Gastrocnemius medialis (tissue), 4 donors: ENCODE measurements at regions not wholly inside any gene's neighbourhood (a gene's known extent, or its start where the extent isn't known, plus 50 kb on each side); places are given as distances from the start of the nearest gene placed in this dataset.

Experiments used
- ATAC-seq, 2 donors: fragments of 150-250 bp; one replicate each; pipeline ENCODE4 v1.9.1; 2016
- DNase-seq, 2 donors: peaks; one replicate each; pipeline ENCODE4 v3.0.0-alpha.2; 2019
- H3K27ac ChIP-seq, 4 donors: fragments of 200-600 bp; sonication (generic); 1 replicate in 1 of 4; 2 replicates in 3 of 4; pipeline ENCODE4 v1.5.1; 2016 to 2018; ENCODE audit warnings: mild to moderate bottlenecking in 2 of 4, moderate library complexity in 1 of 4
- H3K27me3 ChIP-seq, 3 donors: fragments of 200-600 bp; sonication (generic) in 2 of 3; 1 replicate in 1 of 3; 2 replicates in 2 of 3; pipeline versions ENCODE4 v1.5.1 to v1.6.0; 2016 to 2019; ENCODE audit warnings: mild to moderate bottlenecking in 1 of 3, moderate library complexity in 1 of 3
- H3K36me3 ChIP-seq, 2 donors: fragments of 200-600 bp; sonication (generic) in 1 of 2; one replicate each; pipeline ENCODE4 v1.5.1; 2017 to 2018
- H3K4me1 ChIP-seq, 2 donors: fragments of 200-600 bp; sonication (generic) in 1 of 2; one replicate each; pipeline ENCODE4 v1.5.1; 2016 to 2017; ENCODE audit warnings: mild to moderate bottlenecking in 2 of 2
- H3K4me3 ChIP-seq, 4 donors: fragments of 200-600 bp; sonication (generic) in 3 of 4; 1 replicate in 1 of 4; 2 replicates in 3 of 4; pipeline ENCODE4 v1.5.1; 2016 to 2019; ENCODE audit warnings: mild to moderate bottlenecking in 2 of 4
- H3K9me3 ChIP-seq, 3 donors: fragments of 200-600 bp; sonication (generic) in 2 of 3; 1 replicate in 1 of 3; 2 replicates in 2 of 3; pipeline ENCODE4 v1.5.1; 2016 to 2019
- POLR2A ChIP-seq, 2 donors: fragments of 450-650 bp; IDR thresholded peaks; one replicate each; pipeline ENCODE4 v1.6.1; 2017; ENCODE audit warnings: antibody characterized with exemption in 2 of 2, mild to moderate bottlenecking in 2 of 2, moderate library complexity in 2 of 2
- in situ Hi-C, 4 donors: fragments of 200-750 bp; cut with MboI; loops; one replicate each; pipeline versions ENCODE4 v1.15.0 to v1.8.0; 2017; ENCODE audit warnings: low sequenced_read_pairs in 4 of 4
- intact Hi-C: fragments of 100-400 bp; cut with DNase I; formaldehyde crosslinking; loops from one replicate; pipeline ENCODE4 v1.15.1; 2023; ENCODE audit warnings: low total_unique reads
- TF ChIP-seq, protein P1 (sequence below), 5 experiments: fragments of 450-650 bp in 3 of 5; fragments of 200-600 bp in 2 of 5; sonication (generic) in 2 of 5; IDR thresholded peaks in 4 of 5; conservative IDR thresholded peaks in 1 of 5; 1 replicate in 4 of 5; 2 replicates in 1 of 5; pipeline ENCODE4 v1.5.1; 2016 to 2019; ENCODE audit warnings: antibody characterized with exemption in 5 of 5, mild to moderate bottlenecking in 3 of 5, moderate library complexity in 3 of 5

DNA sequence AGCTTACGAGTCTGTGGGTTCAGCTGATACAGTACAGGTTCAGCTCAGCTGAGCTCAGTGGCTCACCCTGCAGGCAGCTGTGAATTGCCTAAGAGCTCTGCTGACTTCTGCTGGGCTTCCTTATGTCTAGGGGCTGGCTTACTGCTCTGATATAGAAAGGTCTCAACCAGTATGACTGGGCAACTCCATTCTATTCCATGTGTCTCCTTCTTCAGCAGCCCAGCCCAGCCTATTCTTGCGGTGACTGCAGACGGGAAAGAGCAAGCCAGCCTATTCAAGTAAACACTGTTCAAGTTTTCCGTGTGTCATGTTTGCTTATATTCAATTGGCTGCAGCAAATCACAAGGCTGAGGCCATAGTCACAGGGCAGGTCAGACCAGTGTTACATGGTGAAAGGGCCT, 615.4 kb upstream of the ZFP42 start:
- H3K27ac ChIP-seq, result no peak overlapping the region
- DNase-seq, result no peak
- no peak for TF ChIP-seq POLR2A (IDR thresholded peaks at IDR 0.05)
- TF ChIP-seq, protein P1, sequence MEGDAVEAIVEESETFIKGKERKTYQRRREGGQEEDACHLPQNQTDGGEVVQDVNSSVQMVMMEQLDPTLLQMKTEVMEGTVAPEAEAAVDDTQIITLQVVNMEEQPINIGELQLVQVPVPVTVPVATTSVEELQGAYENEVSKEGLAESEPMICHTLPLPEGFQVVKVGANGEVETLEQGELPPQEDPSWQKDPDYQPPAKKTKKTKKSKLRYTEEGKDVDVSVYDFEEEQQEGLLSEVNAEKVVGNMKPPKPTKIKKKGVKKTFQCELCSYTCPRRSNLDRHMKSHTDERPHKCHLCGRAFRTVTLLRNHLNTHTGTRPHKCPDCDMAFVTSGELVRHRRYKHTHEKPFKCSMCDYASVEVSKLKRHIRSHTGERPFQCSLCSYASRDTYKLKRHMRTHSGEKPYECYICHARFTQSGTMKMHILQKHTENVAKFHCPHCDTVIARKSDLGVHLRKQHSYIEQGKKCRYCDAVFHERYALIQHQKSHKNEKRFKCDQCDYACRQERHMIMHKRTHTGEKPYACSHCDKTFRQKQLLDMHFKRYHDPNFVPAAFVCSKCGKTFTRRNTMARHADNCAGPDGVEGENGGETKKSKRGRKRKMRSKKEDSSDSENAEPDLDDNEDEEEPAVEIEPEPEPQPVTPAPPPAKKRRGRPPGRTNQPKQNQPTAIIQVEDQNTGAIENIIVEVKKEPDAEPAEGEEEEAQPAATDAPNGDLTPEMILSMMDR (IDR thresholded peaks at IDR 0.05 in 4 of 5, conservative IDR thresholded peaks at IDR 0.05 in 1 of 5), result no peak
- no peak overlapping the region for H3K4me3 ChIP-seq
- H3K9me3 ChIP-seq, result no peaks in the 10 kb centered on the region
- H3K4me1 ChIP-seq, result no peaks in the 10 kb centered on the region
- H3K36me3 ChIP-seq, result no peaks in the 10 kb centered on the region
- H3K27me3 ChIP-seq, result no peaks in the 10 kb centered on the region
- intact Hi-C loops, result no loop called here
- ATAC-seq, result no peak
- in situ Hi-C loops, result no loop called here

DNA sequence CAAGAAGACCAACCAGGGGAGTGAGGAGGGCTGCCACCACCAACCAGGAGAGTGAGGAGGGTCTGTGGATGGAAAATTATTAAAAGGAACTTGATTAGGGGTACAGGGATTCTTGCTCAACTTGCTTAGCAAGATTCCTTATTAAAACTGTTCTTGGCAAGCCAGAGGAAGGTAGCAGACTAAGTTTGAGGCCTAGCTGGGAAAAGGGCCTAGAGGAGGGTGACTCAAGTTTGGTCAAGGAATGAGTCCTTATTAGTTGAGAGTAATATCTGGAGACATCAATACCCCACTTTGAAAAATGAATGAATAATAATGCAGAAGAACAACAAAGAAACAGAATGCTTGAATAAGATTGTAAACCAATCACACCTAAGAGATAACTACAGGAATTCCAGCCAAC, 612.4 kb upstream of the ZFP42 start:
- TF ChIP-seq, protein P1 (IDR thresholded peaks at IDR 0.05 in 4 of 5, conservative IDR thresholded peaks at IDR 0.05 in 1 of 5), result no peak
- no peak for TF ChIP-seq POLR2A (IDR thresholded peaks at IDR 0.05)
- H3K27ac ChIP-seq, result no peak overlapping the region
- no peaks in the 10 kb centered on the region for H3K9me3 ChIP-seq
- intact Hi-C loops (no loop called here), in situ Hi-C loops (no loop called here)
- no peaks in the 10 kb centered on the region for H3K27me3 ChIP-seq
- DNase-seq (no peak), ATAC-seq (no peak)
- no peaks in the 10 kb centered on the region for H3K4me1 ChIP-seq
- H3K4me3 ChIP-seq, result no peak overlapping the region
- no peaks in the 10 kb centered on the region for H3K36me3 ChIP-seq

DNA sequence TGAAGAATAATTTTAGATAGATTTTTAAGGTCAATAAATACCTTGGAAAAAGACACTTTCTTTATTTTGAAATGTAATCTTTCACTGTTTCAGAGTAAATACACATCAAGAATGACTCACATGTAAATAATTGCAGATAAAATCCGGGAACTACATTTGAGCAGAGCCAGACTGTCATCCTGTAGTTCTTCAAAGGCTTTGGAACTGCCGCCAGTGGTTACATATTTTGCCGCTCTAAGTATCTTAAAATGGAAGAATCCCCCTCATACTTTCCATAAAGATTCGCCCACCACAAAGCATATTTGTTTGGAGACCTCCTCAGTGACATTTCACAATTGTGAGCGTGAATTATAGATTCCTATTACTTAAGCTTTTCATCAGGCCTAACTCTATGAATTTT, 607.8 kb upstream of the ZFP42 start:
- DNase-seq, result no peak
- H3K4me1 ChIP-seq, result no peaks in the 10 kb centered on the region
- H3K4me3 ChIP-seq, result no peak overlapping the region
- ATAC-seq, result no peak
- no peak overlapping the region for H3K27ac ChIP-seq
- in situ Hi-C loops, result no loop called here
- no peaks in the 10 kb centered on the region for H3K36me3 ChIP-seq
- no peaks in the 10 kb centered on the region for H3K9me3 ChIP-seq
- no peak for TF ChIP-seq POLR2A (IDR thresholded peaks at IDR 0.05)
- TF ChIP-seq, protein P1 (IDR thresholded peaks at IDR 0.05 in 4 of 5, conservative IDR thresholded peaks at IDR 0.05 in 1 of 5), result no peak
- H3K27me3 ChIP-seq, result no peaks in the 10 kb centered on the region
- intact Hi-C loops, result no loop called here

DNA sequence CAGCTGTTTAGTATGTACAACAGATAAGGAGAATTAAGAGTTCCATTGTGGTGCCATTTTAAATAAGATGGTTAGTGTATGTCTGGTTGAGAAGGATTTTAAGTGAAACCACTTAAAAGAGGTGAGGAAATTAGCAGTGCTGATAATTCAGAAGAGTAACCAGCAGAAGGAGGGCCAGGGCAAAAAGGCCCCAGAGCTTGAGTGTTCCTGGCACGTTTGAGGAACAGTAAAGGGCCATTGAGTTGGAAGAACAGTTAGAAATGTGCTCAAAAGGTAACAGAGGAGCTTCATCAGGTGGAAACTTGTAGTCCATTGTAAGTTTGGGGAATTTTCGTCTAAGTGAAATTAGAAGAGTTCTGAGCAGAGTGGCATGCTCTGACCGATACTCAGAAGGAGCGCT, 606.2 kb upstream of the ZFP42 start:
- TF ChIP-seq, protein P1 (IDR thresholded peaks at IDR 0.05 in 4 of 5, conservative IDR thresholded peaks at IDR 0.05 in 1 of 5), result no peak
- TF ChIP-seq POLR2A (IDR thresholded peaks at IDR 0.05), result no peak
- Histone ChIP-seq H3K36me3 (no peaks in the 10 kb centered on the region), H3K4me3 (no peak overlapping the region), H3K27ac (no peak overlapping the region), H3K4me1 (no peaks in the 10 kb centered on the region), H3K27me3 (no peaks in the 10 kb centered on the region), H3K9me3 (no peaks in the 10 kb centered on the region)
- no peak for ATAC-seq
- no peak for DNase-seq
- in situ Hi-C loops, result no loop called here
- intact Hi-C loops, result no loop called here

DNA sequence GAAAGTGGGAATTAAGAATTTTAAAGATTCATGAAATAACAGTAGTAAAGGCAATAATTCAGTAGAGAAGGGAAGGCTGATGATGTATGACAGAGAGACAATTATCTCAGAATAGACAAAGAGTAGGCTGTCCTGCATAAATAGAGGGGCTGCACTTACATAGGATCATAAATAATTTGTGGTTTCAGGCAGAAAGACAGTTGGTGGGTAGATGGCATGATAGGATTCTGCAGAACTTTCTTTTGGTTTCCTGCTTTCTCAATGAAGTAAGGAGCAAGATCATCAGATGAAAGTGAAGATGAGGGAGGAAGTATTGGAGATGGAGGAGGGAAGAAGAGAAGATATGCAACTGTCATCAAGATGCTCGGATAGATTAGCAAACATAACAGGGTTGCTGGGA, 604.9 kb upstream of the ZFP42 start:
- H3K27ac ChIP-seq, result no peak overlapping the region
- TF ChIP-seq, protein P1 (IDR thresholded peaks at IDR 0.05 in 4 of 5, conservative IDR thresholded peaks at IDR 0.05 in 1 of 5), result no peak
- no peak for TF ChIP-seq POLR2A (IDR thresholded peaks at IDR 0.05)
- H3K36me3 ChIP-seq, result no peaks in the 10 kb centered on the region
- no peaks in the 10 kb centered on the region for H3K4me1 ChIP-seq
- no peaks in the 10 kb centered on the region for H3K27me3 ChIP-seq
- no peak overlapping the region for H3K4me3 ChIP-seq
- no peaks in the 10 kb centered on the region for H3K9me3 ChIP-seq
- in situ Hi-C loops (no loop called here), intact Hi-C loops (no loop called here)
- DNase-seq (no peak), ATAC-seq (no peak)
